ENCODE measurements at regions not wholly inside any gene's neighbourhood (a gene's known extent, or its start where the extent isn't known, plus 50 kb on each side); places are given as distances from the start of the nearest gene placed in this dataset.
"Not testable (repeated sequence)": the region's sequence is repeated elsewhere in the genome, so short reads cannot be mapped to it uniquely, and the experiment has no call there.

- no peak overlapping the region for H3K4me3 ChIP-seq (ENCODE audit: low read depth, low read length)
- DNase-seq (ENCODE audit: low read depth) (no peak), FAIRE-seq (no peak)
- TF ChIP-seq CTCF (IDR thresholded peaks at IDR 0.05; ENCODE audit: insufficient read depth, low read length, severe bottlenecking): no peak
- no peaks in the 10 kb centered on the region for H3K36me3 ChIP-seq (ENCODE audit: control insufficient read depth, insufficient read depth, low read length)
- H3K27me3 ChIP-seq (ENCODE audit: control insufficient read depth, insufficient read depth, low read length): peaks cover 3% of the 10 kb centered on the region
Observed at GRCh38 chr10:77718957-77719356, 81.3 kb upstream of the KCNMA1 start.

- not testable (repeated sequence) for H3K36me3 ChIP-seq (ENCODE audit: control insufficient read depth, insufficient read depth, low read length); FAIRE-seq; H3K4me3 ChIP-seq (ENCODE audit: low read depth, low read length); DNase-seq (ENCODE audit: low read depth); H3K27me3 ChIP-seq (ENCODE audit: control insufficient read depth, insufficient read depth, low read length)
Observed at GRCh38 chr10:77718312-77718711, 80.7 kb upstream of the KCNMA1 start.

- no peak for DNase-seq (ENCODE audit: low read depth)
- no peak for TF ChIP-seq CTCF (IDR thresholded peaks at IDR 0.05; ENCODE audit: insufficient read depth, low read length, severe bottlenecking)
- Histone ChIP-seq H3K27me3 (ENCODE audit: control insufficient read depth, insufficient read depth, low read length) (peaks cover 3% of the 10 kb centered on the region), H3K36me3 (ENCODE audit: control insufficient read depth, insufficient read depth, low read length) (no peaks in the 10 kb centered on the region), H3K4me3 (ENCODE audit: low read depth, low read length) (no peak overlapping the region)
- no peak for FAIRE-seq
Observed at GRCh38 chr10:77717336-77717735, 79.7 kb upstream of the KCNMA1 start.

DNA sequence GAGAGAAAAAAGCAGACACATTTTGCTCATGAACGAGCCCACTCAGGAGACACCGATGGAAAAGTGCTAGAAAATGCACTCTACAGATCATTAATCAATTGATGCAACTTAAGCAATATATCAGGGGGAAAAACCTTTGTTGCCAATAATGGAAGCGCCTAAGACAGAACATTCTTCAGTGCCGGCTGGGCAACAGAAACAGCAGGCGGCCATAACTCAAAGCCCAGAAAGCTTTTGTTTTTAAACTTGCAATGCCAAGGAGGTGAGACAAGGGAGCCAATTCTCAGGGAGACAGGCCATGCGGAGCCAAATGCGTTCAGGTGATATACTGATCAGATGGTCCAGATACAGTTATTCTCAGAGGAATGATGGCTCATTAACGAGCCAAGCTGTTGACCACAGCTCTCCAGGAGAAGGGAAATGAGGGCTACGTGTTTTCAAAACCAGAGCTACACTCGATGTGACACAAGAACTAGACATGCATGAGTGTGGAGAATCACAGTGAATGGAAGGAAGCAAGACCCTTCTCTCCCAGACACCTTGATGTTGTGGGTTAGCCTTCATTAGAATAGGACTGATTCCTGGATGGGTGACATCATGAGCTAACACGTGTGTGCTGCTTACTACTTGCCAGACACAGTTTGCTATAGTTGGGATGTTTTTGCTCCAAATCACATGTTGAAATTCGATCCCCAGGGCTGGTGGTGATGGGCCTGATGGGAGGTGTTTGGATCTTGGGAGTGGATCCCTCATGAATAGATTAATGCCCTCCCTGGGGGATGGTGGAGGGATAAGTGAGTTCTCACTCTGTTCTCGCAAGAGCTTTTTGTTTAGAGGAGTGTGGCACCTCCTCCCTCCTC is 79.1 kb upstream of the KCNMA1 start:
- FAIRE-seq (peak; percentile 88), DNase-seq (ENCODE audit: low read depth) (no peak)
- no peaks in the 10 kb centered on the region for H3K36me3 ChIP-seq (ENCODE audit: control insufficient read depth, insufficient read depth, low read length)

DNA sequence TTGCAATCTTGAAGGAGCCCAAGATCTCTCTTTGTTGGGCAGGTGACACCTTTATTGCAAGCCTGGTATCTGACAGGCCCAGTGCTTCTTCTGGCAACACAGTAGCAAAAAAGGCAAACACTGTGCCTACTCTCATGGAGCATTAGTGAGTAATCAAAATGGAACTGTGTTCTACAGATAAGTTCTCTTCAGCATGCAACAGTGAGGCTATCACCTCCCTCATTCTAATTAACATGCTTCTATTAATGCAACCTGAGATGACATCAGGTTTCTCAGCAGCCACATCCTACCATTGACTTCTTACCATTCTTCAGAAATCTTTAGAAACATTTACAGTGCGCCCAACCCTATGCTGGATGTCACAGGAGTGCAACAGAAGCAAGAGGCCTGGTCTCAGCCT is 77.9 kb upstream of the KCNMA1 start:
- no peak for TF ChIP-seq CTCF (IDR thresholded peaks at IDR 0.05; ENCODE audit: insufficient read depth, low read length, severe bottlenecking)
- no peak overlapping the region for H3K4me3 ChIP-seq (ENCODE audit: low read depth, low read length)
- FAIRE-seq (peak; percentile 23), DNase-seq (ENCODE audit: low read depth) (no peak)
- H3K27me3 ChIP-seq (ENCODE audit: control insufficient read depth, insufficient read depth, low read length): peaks cover 3% of the 10 kb centered on the region
- no peaks in the 10 kb centered on the region for H3K36me3 ChIP-seq (ENCODE audit: control insufficient read depth, insufficient read depth, low read length)

More for the DNA sequence above, 79.1 kb upstream of the KCNMA1 start:
- Histone ChIP-seq H3K27me3 (ENCODE audit: control insufficient read depth, insufficient read depth, low read length) (peaks cover 3% of the 10 kb centered on the region), H3K4me3 (ENCODE audit: low read depth, low read length) (no peak overlapping the region)
- TF ChIP-seq CTCF (IDR thresholded peaks at IDR 0.05; ENCODE audit: insufficient read depth, low read length, severe bottlenecking): no peak

DNA sequence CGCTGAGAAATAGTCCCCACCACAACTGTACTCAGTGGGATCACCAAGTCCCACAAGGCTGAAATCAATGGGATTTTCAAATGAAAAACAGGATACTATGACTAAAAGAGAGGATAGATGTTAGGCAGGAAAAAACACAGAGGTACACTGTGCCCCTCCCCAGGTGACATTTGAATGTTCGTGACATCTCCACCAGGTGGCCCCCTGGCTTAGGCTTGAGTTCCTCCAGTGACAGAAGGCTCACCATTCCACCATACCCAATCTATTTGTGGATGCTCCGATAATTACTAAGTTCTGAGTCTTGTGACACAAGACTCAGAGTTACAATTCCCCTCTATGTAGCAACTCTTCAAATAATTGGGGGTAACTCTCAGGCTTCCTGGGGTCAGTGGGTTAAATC is 77.5 kb upstream of the KCNMA1 start:
- peak; percentile 52 for TF ChIP-seq CTCF (IDR thresholded peaks at IDR 0.05; ENCODE audit: insufficient read depth, low read length, severe bottlenecking)
- Histone ChIP-seq H3K36me3 (ENCODE audit: control insufficient read depth, insufficient read depth, low read length) (no peaks in the 10 kb centered on the region), H3K4me3 (ENCODE audit: low read depth, low read length) (no peak overlapping the region), H3K27me3 (ENCODE audit: control insufficient read depth, insufficient read depth, low read length) (peaks cover 3% of the 10 kb centered on the region)
- DNase-seq (ENCODE audit: low read depth): no peak
- no peak for FAIRE-seq
